ENCODE measurements at regions not wholly inside any gene's neighbourhood (a gene's known extent, or its start where the extent isn't known, plus 50 kb on each side); places are given as distances from the start of the nearest gene placed in this dataset.

DNA sequence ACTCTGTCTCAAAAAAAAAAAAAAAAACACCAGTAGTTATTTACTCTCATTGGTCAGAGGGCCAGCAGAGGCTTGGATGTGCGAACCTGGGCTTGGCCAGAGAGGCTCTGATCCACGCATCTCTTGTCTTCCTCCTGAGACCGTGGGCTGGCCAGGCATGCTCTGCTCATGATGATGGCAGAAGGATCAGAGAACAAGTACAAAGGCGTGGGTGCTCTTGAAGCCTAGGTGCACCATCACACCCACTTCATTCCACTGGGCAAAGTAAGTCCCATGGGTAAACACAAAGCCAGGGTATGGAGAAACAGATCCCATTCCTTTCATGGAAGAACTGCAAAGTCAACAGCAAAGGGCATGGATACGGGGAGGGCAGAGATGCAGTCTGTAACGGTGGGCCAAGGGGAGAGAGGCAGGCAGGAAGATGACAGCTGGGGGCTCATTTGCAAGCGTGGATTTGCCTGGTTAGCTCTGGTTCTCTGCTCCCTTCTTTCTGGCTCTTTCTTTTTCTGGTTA lies 128.2 kb upstream of the SDK1 start:
- no peak for TF ChIP-seq CTCF (conservative IDR thresholded peaks at IDR 0.05; ENCODE audit: low read depth, low read length)
- TF ChIP-seq MAFK (IDR thresholded peaks at IDR 0.05; ENCODE audit: low read depth, low read length) = no peak
- no peak for TF ChIP-seq ELK1 (IDR thresholded peaks at IDR 0.05; ENCODE audit: borderline replicate concordance, low read depth, low read length)
- no peak for TF ChIP-seq RCOR1 (IDR thresholded peaks at IDR 0.05; ENCODE audit: insufficient replicate concordance, low read length)
- no peak for TF ChIP-seq MAZ (IDR thresholded peaks at IDR 0.05; ENCODE audit: borderline replicate concordance, low read depth, low read length)
- no peak for TF ChIP-seq POLR2A (IDR thresholded peaks at IDR 0.05; ENCODE audit: low read depth, low read length)
- TF ChIP-seq RAD21 (IDR thresholded peaks at IDR 0.05; ENCODE audit: low read length) = no peak
- TF ChIP-seq SMC3 (IDR thresholded peaks at IDR 0.05; ENCODE audit: low read depth, low read length) = no peak
- TF ChIP-seq NFE2L2 (IDR thresholded peaks at IDR 0.05; ENCODE audit: low read depth, low read length) = no peak
- TF ChIP-seq BHLHE40 (IDR thresholded peaks at IDR 0.05; ENCODE audit: low read depth, low read length) = no peak
- TF ChIP-seq, protein P1, sequence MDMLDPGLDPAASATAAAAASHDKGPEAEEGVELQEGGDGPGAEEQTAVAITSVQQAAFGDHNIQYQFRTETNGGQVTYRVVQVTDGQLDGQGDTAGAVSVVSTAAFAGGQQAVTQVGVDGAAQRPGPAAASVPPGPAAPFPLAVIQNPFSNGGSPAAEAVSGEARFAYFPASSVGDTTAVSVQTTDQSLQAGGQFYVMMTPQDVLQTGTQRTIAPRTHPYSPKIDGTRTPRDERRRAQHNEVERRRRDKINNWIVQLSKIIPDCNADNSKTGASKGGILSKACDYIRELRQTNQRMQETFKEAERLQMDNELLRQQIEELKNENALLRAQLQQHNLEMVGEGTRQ (IDR thresholded peaks at IDR 0.05; ENCODE audit: low read depth, low read length) = no peak
- 17% methylated on average over 1 of the region's 7 CpGs; no CpG with 5 or more reads in 1 of the 2 experiments for WGBS, 2 experiments (ENCODE audit: extremely low coverage in 2 of 2, insufficient read length in 1 of 2)
- H3K4me1 ChIP-seq (ENCODE audit: control insufficient read depth, insufficient read depth, low read length) = no peaks in the 10 kb centered on the region
- no peak overlapping the region for H3K4me3 ChIP-seq (ENCODE audit: insufficient read depth, low read depth, low read length)
- H3K9ac ChIP-seq (ENCODE audit: low read depth, low read length) = no peak overlapping the region
- BruUV-seq (replicated peaks) = no TSS peak
- no peak overlapping the region for H3K27ac ChIP-seq (ENCODE audit: insufficient read depth, low read length)
- H3K36me3 ChIP-seq (ENCODE audit: control insufficient read depth, insufficient read depth, low read length) = no peaks in the 10 kb centered on the region
- H2BK15ac ChIP-seq (ENCODE audit: low read depth, low read length) = no peak overlapping the region
- no peak overlapping the region for H3K56ac ChIP-seq (ENCODE audit: extremely low read depth, insufficient read depth, low read length)
- in situ Hi-C loops (cut with MboI; ENCODE audit: low sequenced_read_pairs) = loop anchor here (25.0 kb wide), 1 partner anchor 486 kb away; the partner anchor contains the start of gene AMZ1
- no peaks in the 10 kb centered on the region for H3K9me1 ChIP-seq (ENCODE audit: insufficient read depth, low read length)
- no peak overlapping the region for H2BK20ac ChIP-seq (ENCODE audit: low read depth, low read length)
- no peaks in the 10 kb centered on the region for H3K79me1 ChIP-seq (ENCODE audit: low read depth in 1 of 2, low read length in 2 of 2)
- no peak overlapping the region for H3K4me2 ChIP-seq (ENCODE audit: low read depth, low read length)
- H3K27me3 ChIP-seq (ENCODE audit: control insufficient read depth, insufficient read depth, low read length) = peaks cover 7% of the 10 kb centered on the region; the same call in 1 of the 2 replicates
- POLR2A ChIA-PET (ENCODE audit: unreplicated experiment) = no interaction called here
- dilution Hi-C loops (cut with HindIII; ENCODE audit: low sequenced_read_pairs, unreplicated experiment) = no loop called here
- no peak overlapping the region for H2BK120ac ChIP-seq (ENCODE audit: low read depth, low read length)
- H2AK5ac ChIP-seq (ENCODE audit: low read depth, low read length) = no peak overlapping the region
- H2BK5ac ChIP-seq (ENCODE audit: low read depth, low read length, poor library complexity, severe bottlenecking) = no peak overlapping the region
- no peak overlapping the region for H3K18ac ChIP-seq (ENCODE audit: low read depth, low read length)
- H3K14ac ChIP-seq (replicated peaks; ENCODE audit: low read depth, low read length) = no peak overlapping the region
- no peak overlapping the region for H4K5ac ChIP-seq (ENCODE audit: low read depth, low read length)
- CTCF ChIA-PET = no interaction called here
- ATAC-seq (ENCODE audit: low read depth) (no peak), DNase-seq (no peak)
- no peak overlapping the region for H3K4ac ChIP-seq (ENCODE audit: low read depth, low read length)
- H3K9me3 ChIP-seq (ENCODE audit: control insufficient read depth, insufficient read depth, low read length) = no peaks in the 10 kb centered on the region
- no peak overlapping the region for H2AK9ac ChIP-seq (replicated peaks; ENCODE audit: low read depth, low read length, poor library complexity)
- H3K23ac ChIP-seq (ENCODE audit: low read depth, low read length) = no peak overlapping the region
- intact Hi-C loops (cut with micrococcal nuclease) = no loop called here
- H4K20me1 ChIP-seq (ENCODE audit: insufficient read depth, low read length) = no peaks in the 10 kb centered on the region
- H2AFZ ChIP-seq (replicated peaks; ENCODE audit: low read length, poor library complexity) = no peak overlapping the region
- no peak overlapping the region for H4K8ac ChIP-seq (ENCODE audit: low read depth in 2 of 2, low read length in 2 of 2)
- no peak overlapping the region for H4K91ac ChIP-seq (ENCODE audit: insufficient read depth, low read depth, low read length)
